ENCODE measurements at regions not wholly inside any gene's neighbourhood (a gene's known extent, or its start where the extent isn't known, plus 50 kb on each side); places are given as distances from the start of the nearest gene placed in this dataset.

- no peak overlapping the region for H3K4me3 ChIP-seq
- no peak for TF ChIP-seq POLR2AphosphoS5 (IDR thresholded peaks at IDR 0.05)
- TF ChIP-seq POLR2A (IDR thresholded peaks at IDR 0.05), result no peak
- TF ChIP-seq CTCF (IDR thresholded peaks at IDR 0.05 in 8 of 11, conservative IDR thresholded peaks at IDR 0.05 in 3 of 11), result no peak
- H3K4me1 ChIP-seq, result peaks cover 0 to 18% (median 0%) of the 10 kb centered on the region in 6 donors
- 8 to 23% (median 12%) methylated on average over 4 of the region's 4 CpGs for WGBS, 5 donors
- DNase-seq, result no peak
- H3K36me3 ChIP-seq, result no peaks in the 10 kb centered on the region
- intact Hi-C loops (cut with DNase I; ENCODE audit: low total_unique reads), result no loop called here
- no peak overlapping the region for H3K27ac ChIP-seq
- no peaks in the 10 kb centered on the region for H3K9me3 ChIP-seq
- H3K27me3 ChIP-seq (replicated peaks in 1 of 7), result no peaks in the 10 kb centered on the region
Observed at GRCh38 chr3:34263101-34263621, 464.7 kb downstream of the PDCD6IP start.

- no peak for DNase-seq
- no peak for TF ChIP-seq POLR2AphosphoS5 (IDR thresholded peaks at IDR 0.05)
- no peak for TF ChIP-seq CTCF (IDR thresholded peaks at IDR 0.05 in 8 of 11, conservative IDR thresholded peaks at IDR 0.05 in 3 of 11)
- no peak for TF ChIP-seq POLR2A (IDR thresholded peaks at IDR 0.05)
- no peak overlapping the region for H3K4me3 ChIP-seq
- no peaks in the 10 kb centered on the region for H3K9me3 ChIP-seq
- no peaks in the 10 kb centered on the region for H3K27me3 ChIP-seq (replicated peaks in 1 of 7)
- WGBS, 5 donors, result 38 to 58% (median 48%) methylated on average over 5 of the region's 5 CpGs
- H3K36me3 ChIP-seq, result no peaks in the 10 kb centered on the region
- peaks cover 0 to 18% (median 0%) of the 10 kb centered on the region in 6 donors for H3K4me1 ChIP-seq
- intact Hi-C loops (cut with DNase I; ENCODE audit: low total_unique reads), result no loop called here
- H3K27ac ChIP-seq, result no peak overlapping the region
Observed at GRCh38 chr3:34264337-34265041, 466.1 kb downstream of the PDCD6IP start.

- Histone ChIP-seq H3K4me3 (no peak overlapping the region), H3K27ac (no peak overlapping the region), H3K9me3 (peaks cover 0 to 3% (median 0%) of the 10 kb centered on the region in 8 donors), H3K4me1 (peaks cover 0 to 18% (median 0%) of the 10 kb centered on the region in 6 donors), H3K36me3 (no peaks in the 10 kb centered on the region), H3K27me3 (replicated peaks in 1 of 7) (no peaks in the 10 kb centered on the region)
- intact Hi-C loops (cut with DNase I; ENCODE audit: low total_unique reads), result no loop called here
- TF ChIP-seq POLR2AphosphoS5 (IDR thresholded peaks at IDR 0.05), result no peak
- TF ChIP-seq POLR2A (IDR thresholded peaks at IDR 0.05), result no peak
- no peak for TF ChIP-seq CTCF (IDR thresholded peaks at IDR 0.05 in 8 of 11, conservative IDR thresholded peaks at IDR 0.05 in 3 of 11)
- DNase-seq, result no peak
Observed at GRCh38 chr3:34267088-34267487, 468.7 kb downstream of the PDCD6IP start.

- WGBS, 5 donors, result 67 to 89% (median 72%) methylated on average over 4 of the region's 4 CpGs
- no peak overlapping the region for H3K4me3 ChIP-seq
- H3K9me3 ChIP-seq, result peaks cover 0 to 5% (median 0%) of the 10 kb centered on the region in 8 donors
- peaks cover 0 to 12% (median 0%) of the 10 kb centered on the region in 6 donors for H3K4me1 ChIP-seq
- no peak overlapping the region for H3K27ac ChIP-seq
- no peaks in the 10 kb centered on the region for H3K27me3 ChIP-seq (replicated peaks in 1 of 7)
- no peak for TF ChIP-seq CTCF (IDR thresholded peaks at IDR 0.05 in 8 of 11, conservative IDR thresholded peaks at IDR 0.05 in 3 of 11)
- no peak for TF ChIP-seq POLR2A (IDR thresholded peaks at IDR 0.05)
- no peak for TF ChIP-seq POLR2AphosphoS5 (IDR thresholded peaks at IDR 0.05)
- no peak for DNase-seq
- intact Hi-C loops (cut with DNase I; ENCODE audit: low total_unique reads), result no loop called here
- no peaks in the 10 kb centered on the region for H3K36me3 ChIP-seq
Observed at GRCh38 chr3:34268032-34268709, 469.7 kb downstream of the PDCD6IP start.

Data from spleen (tissue), 11 donors.